Neural cell (in vitro differentiated cells): ENCODE measurements at regions not wholly inside any gene's neighbourhood (a gene's known extent, or its start where the extent isn't known, plus 50 kb on each side); places are given as distances from the start of the nearest gene placed in this dataset.

Experiments
- H2AFZ ChIP-seq: fragments of 200-600, 300-800 bp; sonication (generic), shearing (Covaris generic); 2 replicates; pipeline ENCODE4 v1.6.0; 2014; ENCODE audit warnings: low read depth, mild to moderate bottlenecking, antibody characterized with exemption, low read length, moderate library complexity
- H3F3A ChIP-seq: fragments of 200-600 bp; shearing (Covaris generic); 2 replicates; pipeline ENCODE4 v1.6.1; 2016; ENCODE audit warnings: mild to moderate bottlenecking, moderate library complexity, mixed read lengths, antibody characterized with exemption, low read length; ENCODE audit not compliant: insufficient read depth, poor library complexity, severe bottlenecking
- H3K27ac ChIP-seq: fragments of 200-600, 300-800 bp; sonication (generic), shearing (Covaris generic); 2 replicates; pipeline ENCODE4 v1.5.1; 2014; ENCODE audit warnings: mild to moderate bottlenecking, low read length, moderate library complexity
- H3K27me3 ChIP-seq: fragments of 300-800, 200-600 bp; sonication (generic), shearing (Covaris generic); 2 replicates; pipeline ENCODE4 v1.6.0; 2014; ENCODE audit warnings: mild to moderate bottlenecking, low read depth, low read length, moderate library complexity; ENCODE audit not compliant: insufficient read depth
- H3K36me3 ChIP-seq: fragments of 300-800, 200-600 bp; sonication (generic), shearing (Covaris generic); 2 replicates; pipeline ENCODE4 v1.5.1; 2014; ENCODE audit warnings: mild to moderate bottlenecking, antibody characterized with exemption, low read length, moderate library complexity; ENCODE audit not compliant: insufficient read depth
- H3K4me2 ChIP-seq: fragments of 300-800, 200-600 bp; sonication (generic), shearing (Covaris generic); 2 replicates; pipeline ENCODE4 v1.6.0; 2014; ENCODE audit warnings: mild to moderate bottlenecking, low read length
- H3K4me3 ChIP-seq: fragments of 300-800, 200-600 bp; sonication (generic), shearing (Covaris generic); 2 replicates; pipeline ENCODE4 v1.5.1; 2014; ENCODE audit warnings: mild to moderate bottlenecking, low read length, moderate library complexity
- H3K79me2 ChIP-seq: fragments of 200-600 bp; shearing (Covaris generic); replicated peaks from 2 replicates; pipeline ENCODE4 v1.6.0; 2014; ENCODE audit warnings: mild to moderate bottlenecking, low read length, moderate library complexity; ENCODE audit not compliant: insufficient read depth
- H3K9ac ChIP-seq: fragments of 300-800, 200-600 bp; sonication (generic), shearing (Covaris generic); 2 replicates; pipeline ENCODE4 v1.6.1; 2016; ENCODE audit warnings: mild to moderate bottlenecking, low read length, mixed read lengths
- H3K9me2 ChIP-seq: fragments of 200-600 bp; shearing (Covaris generic); 2 replicates; pipeline ENCODE4 v1.6.1; 2016; ENCODE audit warnings: mild to moderate bottlenecking, low read length, mixed read lengths; ENCODE audit not compliant: insufficient read depth
- H3K9me3 ChIP-seq: fragments of 200-600, 300-800 bp; sonication (generic), shearing (Covaris generic); 2 replicates; pipeline ENCODE4 v1.6.1; 2016; ENCODE audit warnings: mild to moderate bottlenecking, mixed run types, low read length, moderate library complexity, mixed read lengths
- H4K20me1 ChIP-seq: fragments of 200-600 bp; shearing (Covaris generic); 2 replicates; pipeline ENCODE4 v1.6.1; 2016; ENCODE audit warnings: mild to moderate bottlenecking, mixed run types; ENCODE audit not compliant: insufficient read depth
- EP300 ChIP-seq: fragments of 450-650 bp; conservative IDR thresholded peaks from 2 replicates; pipeline ENCODE4 v1.6.1; 2014; ENCODE audit warnings: antibody characterized with exemption, mild to moderate bottlenecking, moderate library complexity; ENCODE audit not compliant: poor library complexity, severe bottlenecking
- EZH2 ChIP-seq: fragments of 200-600, 300-800 bp; shearing (Covaris generic), sonication (generic); IDR thresholded peaks from 2 replicates; pipeline ENCODE4 v1.6.1; 2014; ENCODE audit warnings: antibody characterized with exemption, low read length, borderline replicate concordance, mild to moderate bottlenecking; ENCODE audit not compliant: insufficient read depth, poor library complexity, severe bottlenecking
- MXI1 ChIP-seq: fragments of 450-650 bp; conservative IDR thresholded peaks from 2 replicates; pipeline ENCODE4 v1.6.1; 2014; ENCODE audit warnings: antibody characterized with exemption, mild to moderate bottlenecking; ENCODE audit not compliant: poor library complexity, severe bottlenecking
- POLR2AphosphoS5 ChIP-seq: IDR thresholded peaks from 2 replicates; pipeline ENCODE4 v1.6.1; 2012
- RAD21 ChIP-seq: fragments of 450-650 bp; conservative IDR thresholded peaks from 2 replicates; pipeline ENCODE4 v1.6.1; 2014; ENCODE audit warnings: antibody characterized with exemption, mild to moderate bottlenecking, moderate library complexity
- REST ChIP-seq: IDR thresholded peaks from 2 replicates; pipeline ENCODE4 v1.6.1; 2012; ENCODE audit warnings: borderline replicate concordance
- SMC3 ChIP-seq: fragments of 450-650 bp; conservative IDR thresholded peaks from 2 replicates; pipeline ENCODE4 v1.6.1; 2014; ENCODE audit warnings: antibody characterized with exemption, mild to moderate bottlenecking, moderate library complexity; ENCODE audit not compliant: poor library complexity
- TAF1 ChIP-seq: IDR thresholded peaks from 2 replicates; pipeline ENCODE4 v1.6.1; 2012; ENCODE audit warnings: low read depth
- TF ChIP-seq, protein P1 (sequence below): fragments of 450-650 bp; IDR thresholded peaks from 2 replicates; pipeline ENCODE4 v1.5.1; 2014; ENCODE audit warnings: antibody characterized with exemption, mild to moderate bottlenecking, moderate library complexity; ENCODE audit not compliant: poor library complexity, severe bottlenecking

- Histone ChIP-seq H3K9me2 (no peaks in the 10 kb centered on the region), H3K36me3 (no peaks in the 10 kb centered on the region), H3K9me3 (no peaks in the 10 kb centered on the region), H3F3A (no peaks in the 10 kb centered on the region), H3K27me3 (no peaks in the 10 kb centered on the region), H3K27ac (no peak overlapping the region), H3K9ac (no peak overlapping the region), H3K4me2 (no peak overlapping the region), H3K79me2 (no peaks in the 10 kb centered on the region), H2AFZ (no peak overlapping the region), H3K4me3 (no peak overlapping the region), H4K20me1 (no peaks in the 10 kb centered on the region)
- no peak for TF ChIP-seq RAD21
- TF ChIP-seq SMC3, result no peak
- TF ChIP-seq POLR2AphosphoS5, result no peak
- no peak for TF ChIP-seq TAF1
- TF ChIP-seq, protein P1, sequence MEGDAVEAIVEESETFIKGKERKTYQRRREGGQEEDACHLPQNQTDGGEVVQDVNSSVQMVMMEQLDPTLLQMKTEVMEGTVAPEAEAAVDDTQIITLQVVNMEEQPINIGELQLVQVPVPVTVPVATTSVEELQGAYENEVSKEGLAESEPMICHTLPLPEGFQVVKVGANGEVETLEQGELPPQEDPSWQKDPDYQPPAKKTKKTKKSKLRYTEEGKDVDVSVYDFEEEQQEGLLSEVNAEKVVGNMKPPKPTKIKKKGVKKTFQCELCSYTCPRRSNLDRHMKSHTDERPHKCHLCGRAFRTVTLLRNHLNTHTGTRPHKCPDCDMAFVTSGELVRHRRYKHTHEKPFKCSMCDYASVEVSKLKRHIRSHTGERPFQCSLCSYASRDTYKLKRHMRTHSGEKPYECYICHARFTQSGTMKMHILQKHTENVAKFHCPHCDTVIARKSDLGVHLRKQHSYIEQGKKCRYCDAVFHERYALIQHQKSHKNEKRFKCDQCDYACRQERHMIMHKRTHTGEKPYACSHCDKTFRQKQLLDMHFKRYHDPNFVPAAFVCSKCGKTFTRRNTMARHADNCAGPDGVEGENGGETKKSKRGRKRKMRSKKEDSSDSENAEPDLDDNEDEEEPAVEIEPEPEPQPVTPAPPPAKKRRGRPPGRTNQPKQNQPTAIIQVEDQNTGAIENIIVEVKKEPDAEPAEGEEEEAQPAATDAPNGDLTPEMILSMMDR, result no peak
- no peak for TF ChIP-seq EZH2
- TF ChIP-seq REST, result no peak
- no peak for TF ChIP-seq MXI1
- no peak for TF ChIP-seq EP300
Measured at GRCh38 chr12:92489781-92490180, 213.0 kb upstream of the PLEKHG7 start.

- H3K9me3 ChIP-seq, result no peaks in the 10 kb centered on the region
- H3K9me2 ChIP-seq, result no peaks in the 10 kb centered on the region
- no peaks in the 10 kb centered on the region for H3K27me3 ChIP-seq
- H3K9ac ChIP-seq, result no peak overlapping the region
- H2AFZ ChIP-seq, result no peak overlapping the region
- H3F3A ChIP-seq, result no peaks in the 10 kb centered on the region
- no peaks in the 10 kb centered on the region for H4K20me1 ChIP-seq
- H3K79me2 ChIP-seq, result no peaks in the 10 kb centered on the region
- TF ChIP-seq MXI1, result no peak
- no peak for TF ChIP-seq EZH2
- TF ChIP-seq REST, result no peak
- no peak for TF ChIP-seq EP300
- TF ChIP-seq POLR2AphosphoS5, result no peak
- no peak for TF ChIP-seq SMC3
- H3K4me2 ChIP-seq, result no peak overlapping the region
- no peak overlapping the region for H3K4me3 ChIP-seq
- no peaks in the 10 kb centered on the region for H3K36me3 ChIP-seq
- no peak overlapping the region for H3K27ac ChIP-seq
Measured at GRCh38 chr12:92488735-92489134, 214.1 kb upstream of the PLEKHG7 start.
